Adrenal gland (tissue), 5 donors: ENCODE measurements at regions not wholly inside any gene's neighbourhood (a gene's known extent, or its start where the extent isn't known, plus 50 kb on each side); places are given as distances from the start of the nearest gene placed in this dataset.

Experiments used
- CTCF ChIP-seq, 6 experiments: fragments of 450-650 bp in 4 of 6; fragments of 200-600 bp in 2 of 6; sonication (generic) in 1 of 6; IDR thresholded peaks; 1 replicate in 5 of 6; 2 replicates in 1 of 6; pipeline versions ENCODE4 v1.5.1 to v1.8.0; 2016 to 2021; ENCODE audit warnings: antibody characterized with exemption in 6 of 6, mild to moderate bottlenecking in 2 of 6, moderate library complexity in 1 of 6
- POLR2A ChIP-seq, 2 donors: fragments of 450-650 bp; IDR thresholded peaks; one replicate each; pipeline ENCODE4 v1.6.1; 2017; ENCODE audit warnings: antibody characterized with exemption in 2 of 2, mild to moderate bottlenecking in 2 of 2, moderate library complexity in 1 of 2
- donor health status: DM: no; HTN: no; CAD: no.

- TF ChIP-seq POLR2A (IDR thresholded peaks at IDR 0.05) = no peak
- no peak for TF ChIP-seq CTCF (IDR thresholded peaks at IDR 0.05)
Measured at GRCh38 chr1:29967261-29967660, 730.9 kb downstream of the PTPRU start.
